WTC11 (cell line): ENCODE measurements at regions not wholly inside any gene's neighbourhood (a gene's known extent, or its start where the extent isn't known, plus 50 kb on each side); places are given as distances from the start of the nearest gene placed in this dataset.

Source experiments
- ATAC-seq: fragments of 200-7000 bp; cut with Tn5 transposase; 2 replicates; pipeline ENCODE4 v1.10.0; 2021; ENCODE audit warnings: mild to moderate bottlenecking, moderate library complexity
- CTCF ChIA-PET: fragments of 300-600 bp; sonication (Branson Sonifier 250); formaldehyde crosslinking; loops from one replicate; lab custom pipeline; 2021; ENCODE audit warnings: antibody characterized with exemption; lab: Charles Lee
- POLR2A ChIA-PET: fragments of 350-600 bp; sonication (Branson Sonifier 250); formaldehyde crosslinking; loops from one replicate; lab custom pipeline; 2021; ENCODE audit warnings: antibody characterized with exemption; lab: Charles Lee
- DNase-seq: peaks from one replicate; pipeline ENCODE4 v3.0.0; 2021; ENCODE audit warnings: low spot score
- H3K27ac Mint-ChIP-seq: 2 replicates; pipeline ENCODE4 v1.8.0; 2021; ENCODE audit warnings: mixed read lengths
- H3K27me3 Mint-ChIP-seq: 2 replicates; pipeline ENCODE4 v1.8.0; 2021; ENCODE audit warnings: low read depth, mild to moderate bottlenecking, moderate library complexity, mixed read lengths
- H3K36me3 Mint-ChIP-seq: 2 replicates; pipeline ENCODE4 v1.8.0; 2021; ENCODE audit warnings: mixed read lengths
- H3K4me1 Mint-ChIP-seq: 2 replicates; pipeline ENCODE4 v1.8.0; 2022; ENCODE audit warnings: mixed read lengths
- H3K4me3 Mint-ChIP-seq: 2 replicates; pipeline ENCODE4 v1.8.0; 2021; ENCODE audit warnings: mild to moderate bottlenecking, moderate library complexity, mixed read lengths
- H3K9me3 Mint-ChIP-seq: 2 replicates; pipeline ENCODE4 v1.8.0; 2021; ENCODE audit warnings: mixed read lengths
- ATF1 ChIP-seq: sonication (generic); formaldehyde crosslinking; IDR thresholded peaks from 2 replicates; pipeline ENCODE4 v1.8.1; 2023; ENCODE audit warnings: mild to moderate bottlenecking, moderate library complexity, missing genetic modification reagents
- CDX4 ChIP-seq: fragments of 250-450 bp; sonication (Bioruptor Pico); IDR thresholded peaks from 2 replicates; pipeline ENCODE4 v1.9.0; 2021; ENCODE audit warnings: moderate library complexity, mild to moderate bottlenecking, inconsistent platforms, borderline replicate concordance
- ELF4 ChIP-seq: sonication (generic); formaldehyde crosslinking; IDR thresholded peaks from 2 replicates; pipeline ENCODE4 v1.8.1; 2022; ENCODE audit warnings: low read depth, mild to moderate bottlenecking, moderate library complexity, missing genetic modification reagents
- EMX1 ChIP-seq: fragments of 250-450 bp; sonication (Bioruptor Pico); IDR thresholded peaks from 2 replicates; pipeline ENCODE4 v1.8.0; 2021; ENCODE audit warnings: mild to moderate bottlenecking
- ESRRA ChIP-seq: sonication (generic); formaldehyde crosslinking; IDR thresholded peaks from 2 replicates; pipeline ENCODE4 v1.8.1; 2022; ENCODE audit warnings: mild to moderate bottlenecking, missing genetic modification reagents, borderline replicate concordance
- FOXJ3 ChIP-seq: sonication (generic); formaldehyde crosslinking; IDR thresholded peaks from 2 replicates; pipeline ENCODE4 v1.9.0; 2021; ENCODE audit warnings: missing genetic modification reagents, mild to moderate bottlenecking, borderline replicate concordance
- FOXP1 ChIP-seq: sonication (generic); formaldehyde crosslinking; IDR thresholded peaks from 2 replicates; pipeline ENCODE4 v1.8.0; 2022; ENCODE audit warnings: missing genetic modification reagents, mild to moderate bottlenecking, moderate library complexity, borderline replicate concordance
- GTF2I ChIP-seq: fragments of 250-450 bp; sonication (Bioruptor Pico); conservative IDR thresholded peaks from 2 replicates; pipeline ENCODE4 v1.4.0; 2021; ENCODE audit warnings: mild to moderate bottlenecking
- KAT7 ChIP-seq: sonication (generic); formaldehyde crosslinking; IDR thresholded peaks from 2 replicates; pipeline ENCODE4 v1.8.1; 2023; ENCODE audit warnings: missing genetic modification reagents, mild to moderate bottlenecking, borderline replicate concordance
- MXD4 ChIP-seq: fragments of 250-450 bp; sonication (Bioruptor Pico); IDR thresholded peaks from 2 replicates; pipeline ENCODE4 v1.8.0; 2021; ENCODE audit warnings: mild to moderate bottlenecking, moderate library complexity, borderline replicate concordance
- MYBL2 ChIP-seq: sonication (generic); formaldehyde crosslinking; IDR thresholded peaks from 2 replicates; pipeline ENCODE4 v1.8.1; 2023; ENCODE audit warnings: mild to moderate bottlenecking, moderate library complexity, missing genetic modification reagents
- NR3C1 ChIP-seq: sonication (generic); formaldehyde crosslinking; conservative IDR thresholded peaks from 2 replicates; pipeline ENCODE4 v1.8.1; 2023; ENCODE audit warnings: low read depth, mild to moderate bottlenecking, missing genetic modification reagents
- OVOL2 ChIP-seq: fragments of 250-450 bp; sonication (Bioruptor Pico); IDR thresholded peaks from 2 replicates; pipeline ENCODE4 v1.9.0; 2021; ENCODE audit warnings: mild to moderate bottlenecking, borderline replicate concordance
- PRRX2 ChIP-seq: fragments of 250-450 bp; sonication (Bioruptor Pico); IDR thresholded peaks from 2 replicates; pipeline ENCODE4 v1.8.0; 2021; ENCODE audit warnings: mild to moderate bottlenecking
- RELA ChIP-seq: sonication (generic); formaldehyde crosslinking; IDR thresholded peaks from 2 replicates; pipeline ENCODE4 v1.8.1; 2022; ENCODE audit warnings: missing genetic modification reagents, mild to moderate bottlenecking, borderline replicate concordance
- RORB ChIP-seq: fragments of 250-450 bp; sonication (Bioruptor Pico); IDR thresholded peaks from 2 replicates; pipeline ENCODE4 v1.9.0; 2021; ENCODE audit warnings: mild to moderate bottlenecking
- SOX15 ChIP-seq: fragments of 250-450 bp; sonication (Bioruptor Pico); IDR thresholded peaks from 2 replicates; pipeline ENCODE4 v1.9.0; 2021; ENCODE audit warnings: mild to moderate bottlenecking
- STAT6 ChIP-seq: sonication (generic); formaldehyde crosslinking; conservative IDR thresholded peaks from 2 replicates; pipeline ENCODE4 v1.8.1; 2023; ENCODE audit warnings: mild to moderate bottlenecking, low read depth, missing genetic modification reagents, moderate library complexity
- ZBTB21 ChIP-seq: sonication (generic); formaldehyde crosslinking; IDR thresholded peaks from 2 replicates; pipeline ENCODE4 v1.8.1; 2023; ENCODE audit warnings: mild to moderate bottlenecking, missing genetic modification reagents, borderline replicate concordance
- ZMAT4 ChIP-seq: fragments of 250-450 bp; sonication (Bioruptor Pico); IDR thresholded peaks from 2 replicates; pipeline ENCODE4 v1.9.0; 2021; ENCODE audit warnings: mild to moderate bottlenecking
- ZNF425 ChIP-seq: fragments of 250-450 bp; sonication (Bioruptor Pico); conservative IDR thresholded peaks from 2 replicates; pipeline ENCODE4 v1.9.0; 2021; ENCODE audit warnings: mild to moderate bottlenecking
- ZNF532 ChIP-seq: fragments of 250-450 bp; sonication (Bioruptor Pico); IDR thresholded peaks from 2 replicates; pipeline ENCODE4 v1.9.0; 2021; ENCODE audit warnings: mild to moderate bottlenecking, borderline replicate concordance

- CTCF ChIA-PET, result no interaction called here
- Mint-ChIP-seq H3K4me3 (no peak overlapping the region), H3K9me3 (peaks cover 14% of the 10 kb centered on the region), H3K27me3 (no peaks in the 10 kb centered on the region), H3K36me3 (no peaks in the 10 kb centered on the region; the same call in 1 of the 2 replicates), H3K27ac (no peak overlapping the region), H3K4me1 (peaks cover 7% of the 10 kb centered on the region)
- POLR2A ChIA-PET, result no interaction called here
- DNase-seq (no peak), ATAC-seq (no peak)
- TF ChIP-seq ZNF532 (CRISPR knock-in tag), result no peak
- TF ChIP-seq SOX15 (CRISPR knock-in tag), result no peak
- TF ChIP-seq GTF2I (CRISPR knock-in tag), result no peak
- TF ChIP-seq NR3C1, result no peak
- TF ChIP-seq FOXP1 (CRISPR knock-in tag), result no peak
- TF ChIP-seq MXD4, result no peak
These were observed 393.8 kb upstream of the ZNF608 start for GRCh38 chr5:125140220-125140619.

- no peak for ATAC-seq
- Mint-ChIP-seq H3K4me1 (peaks cover 4% of the 10 kb centered on the region; the same call in 1 of the 2 replicates), H3K27me3 (no peaks in the 10 kb centered on the region), H3K9me3 (peaks cover 14% of the 10 kb centered on the region), H3K4me3 (no peak overlapping the region), H3K27ac (no peak overlapping the region), H3K36me3 (no peaks in the 10 kb centered on the region; the same call in 1 of the 2 replicates)
- ChIA-PET CTCF (no interaction called here), POLR2A (no interaction called here)
- no peak for DNase-seq
- no peak for TF ChIP-seq CDX4 (CRISPR knock-in tag)
- no peak for TF ChIP-seq PRRX2 (CRISPR knock-in tag)
- no peak for TF ChIP-seq ZMAT4 (CRISPR knock-in tag)
- TF ChIP-seq FOXJ3 (CRISPR knock-in tag), result no peak
- TF ChIP-seq RORB (CRISPR knock-in tag), result no peak
- no peak for TF ChIP-seq OVOL2
- TF ChIP-seq ELF4 (CRISPR knock-in tag), result no peak
- no peak for TF ChIP-seq MYBL2 (CRISPR knock-in tag)
- no peak for TF ChIP-seq EMX1 (CRISPR knock-in tag)
- no peak for TF ChIP-seq STAT6 (CRISPR knock-in tag)
- TF ChIP-seq KAT7 (CRISPR knock-in tag), result no peak
- no peak for TF ChIP-seq ZNF532 (CRISPR knock-in tag)
- TF ChIP-seq ZNF425 (CRISPR knock-in tag), result no peak
- TF ChIP-seq RELA (CRISPR knock-in tag), result no peak
- no peak for TF ChIP-seq ZBTB21
- TF ChIP-seq ATF1 (CRISPR knock-in tag), result no peak
- TF ChIP-seq ESRRA (CRISPR knock-in tag), result no peak
These were observed 394.4 kb upstream of the ZNF608 start for GRCh38 chr5:125140855-125141254.
